Stomach (tissue), 8 donors: ENCODE measurements at regions not wholly inside any gene's neighbourhood (a gene's known extent, or its start where the extent isn't known, plus 50 kb on each side); places are given as distances from the start of the nearest gene placed in this dataset.

ENCODE experiments used
- DNase-seq, 2 donors: peaks; one replicate each; pipeline versions ENCODE4 v3.0.0 to v3.0.0-alpha.2; 2013 to 2019
- H3K27ac ChIP-seq, 5 donors: fragments of 200-600 bp in 4 of 5; sonication (generic) in 4 of 5; one replicate each; pipeline ENCODE4 v1.5.1; 2013 to 2019; ENCODE audit warnings: mild to moderate bottlenecking in 1 of 5, moderate library complexity in 1 of 5
- H3K27me3 ChIP-seq, 3 donors: fragments of 200-600 bp; sonication (generic); one replicate each; pipeline ENCODE4 v1.5.1; 2017 to 2019; ENCODE audit warnings: mixed run types in 1 of 3
- H3K36me3 ChIP-seq, 4 donors: fragments of 200-600 bp; sonication (generic); 1 replicate in 3 of 4; 2 replicates in 1 of 4; pipeline ENCODE4 v1.5.1; 2016 to 2019
- H3K4me1 ChIP-seq, 4 donors: fragments of 200-600 bp; sonication (generic); one replicate each; pipeline ENCODE4 v1.5.1; 2016 to 2019
- H3K4me3 ChIP-seq, 4 donors: fragments of 200-600 bp; sonication (generic) in 3 of 4; one replicate each; pipeline ENCODE4 v1.5.1; 2016 to 2019; ENCODE audit warnings: mild to moderate bottlenecking in 1 of 4
- H3K9me3 ChIP-seq, 4 donors: fragments of 200-600 bp; sonication (generic); one replicate each; pipeline ENCODE4 v1.5.1; 2016 to 2019
- EP300 ChIP-seq: sonication (generic); formaldehyde crosslinking; IDR thresholded peaks from one replicate; pipeline ENCODE4 v1.6.1; 2017; ENCODE audit warnings: antibody characterized with exemption
- POLR2A ChIP-seq, 4 donors: fragments of 450-650 bp; IDR thresholded peaks; one replicate each; pipeline ENCODE4 v1.6.1; 2016; ENCODE audit warnings: antibody characterized with exemption in 4 of 4, control low read depth in 2 of 4, mild to moderate bottlenecking in 1 of 4, moderate library complexity in 1 of 4
- POLR2AphosphoS5 ChIP-seq, 3 donors: sonication (generic); formaldehyde crosslinking; IDR thresholded peaks; one replicate each; pipeline ENCODE4 v1.6.1; 2016; ENCODE audit warnings: antibody characterized with exemption in 3 of 3
- WGBS, 5 donors: extraction: QIAGEN DNeasy Blood & Tissue Kit in 3 of 5; methylation state at CpG; one replicate each; pipeline versions ENCODE4 v1.1.5 to v1.1.7; 2013 to 2018; 5-methylcytosine and 5-hydroxymethylcytosine counted together
- intact Hi-C: fragments of 100-400 bp; cut with DNase I; formaldehyde crosslinking; loops from one replicate; pipeline ENCODE4 v1.15.1; 2023; ENCODE audit warnings: low total_unique reads
- TF ChIP-seq, protein P1 (sequence below), 7 experiments: fragments of 450-650 bp in 4 of 7; fragments of 200-600 bp in 3 of 7; sonication (generic) in 3 of 7; IDR thresholded peaks; one replicate each; pipeline ENCODE4 v1.5.1; 2016 to 2019; ENCODE audit warnings: antibody characterized with exemption in 7 of 7, control low read depth in 2 of 7, mild to moderate bottlenecking in 1 of 7
- donor health status: healthy with polysubstance abuse.
- donor health status: Bipolar disorder and iron deficiency.
- donor health status: healthy.

GRCh38 chr6:154611241-154611640 lies 100.8 kb upstream of the CNKSR3 start:
- DNase-seq, result no peak
- H3K9me3 ChIP-seq, result no peaks in the 10 kb centered on the region
- no peak for TF ChIP-seq POLR2A (IDR thresholded peaks at IDR 0.05)
- TF ChIP-seq EP300, result no peak
- TF ChIP-seq, protein P1, sequence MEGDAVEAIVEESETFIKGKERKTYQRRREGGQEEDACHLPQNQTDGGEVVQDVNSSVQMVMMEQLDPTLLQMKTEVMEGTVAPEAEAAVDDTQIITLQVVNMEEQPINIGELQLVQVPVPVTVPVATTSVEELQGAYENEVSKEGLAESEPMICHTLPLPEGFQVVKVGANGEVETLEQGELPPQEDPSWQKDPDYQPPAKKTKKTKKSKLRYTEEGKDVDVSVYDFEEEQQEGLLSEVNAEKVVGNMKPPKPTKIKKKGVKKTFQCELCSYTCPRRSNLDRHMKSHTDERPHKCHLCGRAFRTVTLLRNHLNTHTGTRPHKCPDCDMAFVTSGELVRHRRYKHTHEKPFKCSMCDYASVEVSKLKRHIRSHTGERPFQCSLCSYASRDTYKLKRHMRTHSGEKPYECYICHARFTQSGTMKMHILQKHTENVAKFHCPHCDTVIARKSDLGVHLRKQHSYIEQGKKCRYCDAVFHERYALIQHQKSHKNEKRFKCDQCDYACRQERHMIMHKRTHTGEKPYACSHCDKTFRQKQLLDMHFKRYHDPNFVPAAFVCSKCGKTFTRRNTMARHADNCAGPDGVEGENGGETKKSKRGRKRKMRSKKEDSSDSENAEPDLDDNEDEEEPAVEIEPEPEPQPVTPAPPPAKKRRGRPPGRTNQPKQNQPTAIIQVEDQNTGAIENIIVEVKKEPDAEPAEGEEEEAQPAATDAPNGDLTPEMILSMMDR (IDR thresholded peaks at IDR 0.05), result no peak
- TF ChIP-seq POLR2AphosphoS5 (IDR thresholded peaks at IDR 0.05), result no peak
- H3K36me3 ChIP-seq, result no peaks in the 10 kb centered on the region
- H3K27ac ChIP-seq, result no peak overlapping the region
- no peak overlapping the region for H3K4me3 ChIP-seq
- 84 to 92% (median 89%) methylated on average over 3 of the region's 3 CpGs for WGBS, 5 donors
- intact Hi-C loops, result no loop called here
- H3K4me1 ChIP-seq, result peaks cover 6 to 22% (median 18%) of the 10 kb centered on the region in 4 donors
- no peaks in the 10 kb centered on the region for H3K27me3 ChIP-seq

GRCh38 chr6:154611847-154612246 lies 101.4 kb upstream of the CNKSR3 start:
- Histone ChIP-seq H3K4me3 (no peak overlapping the region), H3K36me3 (no peaks in the 10 kb centered on the region), H3K27ac (no peak overlapping the region), H3K4me1 (peaks cover 6 to 22% (median 18%) of the 10 kb centered on the region in 4 donors), H3K9me3 (no peaks in the 10 kb centered on the region), H3K27me3 (no peaks in the 10 kb centered on the region)
- intact Hi-C loops, result no loop called here
- no peak for DNase-seq
- 73 to 88% (median 81%) methylated on average over 2 of the region's 2 CpGs for WGBS, 5 donors
- TF ChIP-seq, protein P1 (IDR thresholded peaks at IDR 0.05), result no peak
- TF ChIP-seq POLR2AphosphoS5 (IDR thresholded peaks at IDR 0.05), result no peak
- TF ChIP-seq EP300, result no peak
- TF ChIP-seq POLR2A (IDR thresholded peaks at IDR 0.05), result no peak

DNA sequence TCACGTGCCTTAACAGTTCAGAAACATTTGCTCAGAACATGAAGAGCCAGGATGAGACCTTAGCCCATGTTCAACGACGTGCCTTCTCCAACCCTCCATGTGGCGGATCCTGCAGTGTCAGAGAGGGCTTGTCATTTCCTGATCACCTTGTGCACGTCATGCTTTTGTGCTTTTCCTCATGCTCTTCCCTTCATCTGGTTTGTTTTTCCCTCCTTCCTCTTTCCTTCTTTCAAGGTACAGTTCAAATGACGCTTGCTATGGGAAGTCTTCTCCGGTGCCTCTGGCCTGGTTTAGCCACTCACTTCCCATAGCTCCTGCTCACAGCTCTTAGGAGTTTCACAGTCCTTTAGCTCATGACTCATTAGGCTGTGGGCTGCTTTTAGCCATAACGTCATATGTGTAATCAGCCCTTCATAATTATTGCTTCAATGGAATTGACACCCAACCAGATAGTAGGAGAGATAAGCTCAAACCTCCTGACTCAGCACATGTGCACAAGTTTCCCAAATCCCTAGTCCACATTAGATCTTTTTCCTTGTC lies 102.7 kb upstream of the CNKSR3 start:
- Histone ChIP-seq H3K36me3 (no peaks in the 10 kb centered on the region), H3K27me3 (no peaks in the 10 kb centered on the region), H3K27ac (no peak overlapping the region), H3K4me1 (peaks cover 6 to 24% (median 18%) of the 10 kb centered on the region in 4 donors), H3K9me3 (no peaks in the 10 kb centered on the region), H3K4me3 (no peak overlapping the region)
- peak in 1 of 2 donors; percentile 77 for DNase-seq
- intact Hi-C loops, result no loop called here
- TF ChIP-seq, protein P1 (IDR thresholded peaks at IDR 0.05), result no peak
- TF ChIP-seq POLR2AphosphoS5 (IDR thresholded peaks at IDR 0.05), result no peak
- no peak for TF ChIP-seq POLR2A (IDR thresholded peaks at IDR 0.05)
- 77 to 85% (median 80%) methylated on average over 8 of the region's 8 CpGs for WGBS, 5 donors

DNA sequence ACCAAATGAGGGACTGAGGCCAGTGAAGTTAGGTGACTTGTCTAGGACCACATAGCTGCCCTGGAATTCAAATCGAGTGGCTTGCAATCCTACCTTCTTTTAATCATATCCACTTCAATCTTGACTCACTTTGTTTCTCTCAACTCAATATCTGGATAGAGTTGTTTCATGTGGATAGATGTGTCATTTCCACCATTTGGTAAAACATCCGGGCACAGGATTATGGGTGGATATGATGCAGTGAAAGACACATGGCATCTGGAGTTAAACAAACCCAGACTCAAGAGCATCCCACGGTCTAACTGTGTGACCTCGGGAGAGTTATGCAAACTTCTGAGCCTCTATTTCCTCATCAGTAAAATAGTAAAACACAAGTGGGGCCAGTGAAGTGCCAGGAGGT lies 103.6 kb upstream of the CNKSR3 start:
- intact Hi-C loops, result no loop called here
- no peaks in the 10 kb centered on the region for H3K9me3 ChIP-seq
- H3K4me3 ChIP-seq, result no peak overlapping the region
- WGBS, 5 donors, result 72 to 85% (median 80%) methylated on average over 4 of the region's 4 CpGs
- peaks cover 6 to 32% (median 18%) of the 10 kb centered on the region in 4 donors for H3K4me1 ChIP-seq
- no peaks in the 10 kb centered on the region for H3K36me3 ChIP-seq
- H3K27ac ChIP-seq, result peak overlapping the region in 1 of 5 donors; percentile 82
- no peak for DNase-seq
- no peak for TF ChIP-seq EP300
- TF ChIP-seq, protein P1 (IDR thresholded peaks at IDR 0.05), result no peak
- no peak for TF ChIP-seq POLR2A (IDR thresholded peaks at IDR 0.05)
- no peak for TF ChIP-seq POLR2AphosphoS5 (IDR thresholded peaks at IDR 0.05)
- no peaks in the 10 kb centered on the region for H3K27me3 ChIP-seq
